Liver (tissue), 3 donors: ENCODE measurements at regions not wholly inside any gene's neighbourhood (a gene's known extent, or its start where the extent isn't known, plus 50 kb on each side); places are given as distances from the start of the nearest gene placed in this dataset.

Experiments used
- CTCF ChIP-seq: fragments of 150-350 bp; IDR thresholded peaks from 2 replicates; pipeline ENCODE4 v1.5.1; 2017; ENCODE audit warnings: improper control_type of control experiment, low read depth, low read length; ENCODE audit not compliant: missing input control
- FOXA1 ChIP-seq: IDR thresholded peaks from 2 replicates; pipeline ENCODE4 v1.6.1; 2016; ENCODE audit warnings: antibody characterized with exemption
- HNF4A ChIP-seq, 2 donors: conservative IDR thresholded peaks; 2 replicates each; pipeline ENCODE4 v1.6.1; 2016; ENCODE audit warnings: antibody characterized with exemption in 2 of 2, mild to moderate bottlenecking in 2 of 2
- JUND ChIP-seq, 2 donors: IDR thresholded peaks; 2 replicates each; pipeline ENCODE4 v1.6.1; 2016; ENCODE audit warnings: antibody characterized with exemption in 2 of 2
- MAX ChIP-seq: IDR thresholded peaks from 2 replicates; pipeline ENCODE4 v1.6.1; 2016; ENCODE audit warnings: antibody characterized with exemption
- RAD21 ChIP-seq, 2 donors: IDR thresholded peaks; 2 replicates each; pipeline ENCODE4 v1.6.1; 2016; ENCODE audit warnings: antibody characterized with exemption in 2 of 2, mild to moderate bottlenecking in 2 of 2
- REST ChIP-seq: IDR thresholded peaks from 2 replicates; pipeline ENCODE4 v1.6.1; 2016; ENCODE audit warnings: antibody characterized with exemption, mild to moderate bottlenecking
- donor health status: healthy.
- donor health status: healthy.

- TF ChIP-seq CTCF (no peak), MAX (no peak), HNF4A (conservative IDR thresholded peaks at IDR 0.05) (peak; percentile 51 to 74), JUND (IDR thresholded peaks at IDR 0.05) (no peak), REST (no peak), FOXA1 (no peak), RAD21 (IDR thresholded peaks at IDR 0.05) (no peak)
Measured at GRCh38 chr2:201975434-201975833, 58.2 kb upstream of the FZD7 start.
